ENCODE measurements at regions not wholly inside any gene's neighbourhood (a gene's known extent, or its start where the extent isn't known, plus 50 kb on each side); places are given as distances from the start of the nearest gene placed in this dataset.

DNA sequence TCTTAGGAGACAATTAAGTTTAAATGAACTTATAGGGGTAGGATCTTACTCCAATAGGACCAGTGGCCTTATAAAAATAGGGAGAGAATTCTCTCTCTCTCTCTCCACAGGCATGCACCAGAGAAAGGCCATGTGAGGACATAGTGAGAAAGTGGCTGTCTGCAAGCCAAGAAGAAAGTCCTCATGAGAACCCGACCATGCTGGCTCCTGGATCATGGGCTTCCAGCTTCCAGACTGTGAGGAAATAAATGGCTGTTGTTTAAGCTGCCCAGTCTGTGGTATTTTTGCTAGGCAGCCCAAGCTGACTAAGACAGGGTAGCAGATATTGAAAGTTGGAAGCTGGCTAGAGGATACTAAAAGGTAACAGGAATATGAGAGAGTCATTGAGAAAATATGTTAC lies 454.0 kb downstream of the NBAS start:
- DNase-seq (ENCODE audit: low read depth, low spot score) = no peak
- no peak overlapping the region for H3K4me3 ChIP-seq (ENCODE audit: low read length)

DNA sequence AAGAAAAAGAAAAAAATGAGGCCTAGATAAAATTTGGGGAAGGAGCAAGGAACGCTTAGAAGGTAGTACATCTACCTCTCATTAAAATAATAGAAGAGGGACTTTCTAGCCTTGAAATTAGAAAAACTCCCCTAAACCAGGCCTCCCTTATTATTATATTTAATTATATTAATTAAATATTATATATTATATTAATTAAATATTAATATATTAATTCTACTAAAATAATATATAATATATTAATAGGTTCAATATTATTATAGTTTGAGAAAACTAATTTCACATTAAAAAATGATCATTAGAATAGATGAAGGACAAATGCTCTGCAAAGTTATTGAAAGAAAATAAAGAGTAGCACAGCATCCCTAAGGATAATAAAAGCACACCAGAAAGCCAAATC lies 449.4 kb downstream of the NBAS start:
- DNase-seq (ENCODE audit: low read depth, low spot score) = no peak
- H3K4me3 ChIP-seq (ENCODE audit: low read length) = no peak overlapping the region

DNA sequence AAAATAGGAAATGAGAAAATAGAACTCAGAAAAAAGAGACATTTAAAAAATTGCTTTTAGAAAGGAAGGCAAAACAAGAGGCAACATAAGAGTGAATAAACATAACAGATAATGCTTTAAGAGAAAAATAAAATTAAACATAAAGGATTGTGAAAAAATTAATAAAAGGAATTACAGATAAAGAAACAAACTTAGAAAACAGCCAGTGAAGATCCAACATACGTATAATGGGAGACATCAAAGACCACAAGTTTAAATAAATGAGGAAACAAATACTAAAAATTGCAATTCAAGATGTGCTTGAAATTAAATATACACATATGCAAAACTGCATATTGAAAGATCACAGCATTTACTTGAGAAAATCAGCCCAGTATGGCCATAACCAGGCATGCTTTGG lies 448.9 kb downstream of the NBAS start:
- no peak overlapping the region for H3K4me3 ChIP-seq (ENCODE audit: low read length)
- peak; percentile 15 for DNase-seq (ENCODE audit: low read depth, low spot score)

DNA sequence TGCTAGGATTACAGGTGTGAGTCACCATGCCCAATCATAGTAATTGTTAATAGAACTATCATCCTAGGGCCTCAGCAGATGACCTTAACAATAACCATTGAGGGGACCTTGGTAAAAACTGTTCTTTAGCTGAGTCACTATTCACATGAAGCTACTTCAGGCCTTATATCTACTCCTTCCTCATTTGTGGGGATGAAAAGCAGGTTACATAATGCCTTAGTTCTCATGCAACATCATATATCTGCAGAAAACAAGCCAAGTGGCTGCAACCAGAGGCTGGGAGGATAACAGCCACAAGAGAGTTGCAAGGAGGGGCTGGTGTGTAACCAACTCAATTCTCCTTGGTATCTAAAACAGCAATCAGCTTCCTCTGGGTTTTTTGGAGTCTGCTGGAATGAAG lies 445.4 kb downstream of the NBAS start:
- no peak for DNase-seq (ENCODE audit: low read depth, low spot score)

DNA sequence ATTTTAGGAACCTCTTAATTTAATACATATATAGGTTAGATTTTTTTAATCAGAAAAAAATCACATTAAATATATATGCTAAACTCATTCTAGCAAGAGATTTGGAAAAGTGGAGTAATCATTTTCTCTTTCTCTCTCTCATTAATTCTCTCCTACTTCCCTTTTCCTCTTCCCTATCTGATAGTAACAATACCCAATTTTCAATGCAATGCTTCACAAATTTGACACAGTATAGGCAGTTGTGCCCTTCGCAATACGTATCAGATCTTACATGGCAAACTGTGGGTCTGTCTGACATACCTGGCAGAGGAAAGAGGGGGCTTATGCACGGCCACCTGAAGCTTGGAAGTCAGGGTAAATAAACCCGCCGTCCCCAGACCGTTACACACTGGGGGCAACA lies 444.3 kb downstream of the NBAS start:
- no peak for DNase-seq (ENCODE audit: low read depth, low spot score)
- H3K4me3 ChIP-seq (ENCODE audit: low read length) = no peak overlapping the region

More for the DNA sequence above, 445.4 kb downstream of the NBAS start:
- no peak overlapping the region for H3K4me3 ChIP-seq (ENCODE audit: low read length)
